ENCODE measurements at regions not wholly inside any gene's neighbourhood (a gene's known extent, or its start where the extent isn't known, plus 50 kb on each side); places are given as distances from the start of the nearest gene placed in this dataset.

DNA sequence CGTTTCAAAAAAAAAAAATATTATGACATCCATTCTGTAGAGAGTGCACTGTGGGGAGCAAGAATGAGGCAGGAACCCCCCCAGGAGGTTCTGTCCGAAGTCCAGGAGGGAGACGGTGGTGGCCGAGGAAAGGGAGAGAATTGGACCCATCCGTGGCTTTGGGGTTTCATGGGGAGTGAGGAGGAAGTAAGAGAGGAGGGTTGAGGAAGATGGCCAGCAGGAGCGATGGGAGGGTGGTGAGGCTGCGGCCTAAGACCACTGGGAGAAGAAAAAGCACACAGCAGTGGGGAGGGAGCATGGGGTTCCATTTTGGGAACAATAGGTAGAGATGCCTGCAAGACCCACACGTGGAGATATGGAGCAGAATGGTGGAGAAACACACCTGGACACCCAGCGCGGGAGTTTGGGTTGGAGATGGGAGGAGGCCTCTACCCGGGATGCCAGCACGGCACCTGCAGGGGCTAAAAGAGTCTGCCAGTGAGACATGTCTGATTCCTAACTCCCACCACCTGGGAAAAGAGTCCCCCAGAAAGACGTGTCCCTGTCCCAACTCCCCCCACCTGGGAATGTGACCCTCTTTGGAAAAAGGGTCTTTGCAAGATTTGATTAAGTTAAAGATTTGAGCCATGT is 72.5 kb upstream of the SHANK2 start:
- ChIA-PET CTCF (no interaction called here), POLR2A (no interaction called here)
- Mint-ChIP-seq H3K27me3 (peaks cover 15% of the 10 kb centered on the region), H3K9me3 (ENCODE audit: insufficient read depth) (no peaks in the 10 kb centered on the region), H3K4me3 (no peak overlapping the region), H3K27ac (no peak overlapping the region), H3K4me1 (no peaks in the 10 kb centered on the region)
- Histone ChIP-seq H3K4me1 (ENCODE audit: control insufficient read depth in 2 of 2, insufficient read depth in 2 of 2, low read length in 2 of 2) (no peaks in the 10 kb centered on the region), H3K27ac (ENCODE audit: low read length in 2 of 2) (no peak overlapping the region), H3K36me3 (replicated peaks in 1 of 2; ENCODE audit: control extremely low read depth in 1 of 2, control insufficient read depth in 1 of 2, extremely low read depth in 1 of 2, insufficient read depth in 2 of 2, low read length in 1 of 2) (no peaks in the 10 kb centered on the region), H3K9me3 (ENCODE audit: control extremely low read depth in 1 of 3, control insufficient read depth in 2 of 3, insufficient read depth in 1 of 3, low read length in 2 of 3) (peaks cover 0 to 11% (median 0%) of the 10 kb centered on the region in 3 donors), H3K79me2 (ENCODE audit: control insufficient read depth, insufficient read depth, low read length) (no peaks in the 10 kb centered on the region), H3K4me3 (ENCODE audit: control extremely low read depth in 1 of 5, extremely low read depth in 1 of 5, insufficient read depth in 1 of 5, low read depth in 2 of 5, low read length in 4 of 5) (no peak overlapping the region), H4K20me1 (ENCODE audit: control insufficient read depth, insufficient read depth, low read length, poor library complexity, severe bottlenecking) (no peaks in the 10 kb centered on the region), H3K4me2 (replicated peaks; ENCODE audit: low read depth, low read length, poor library complexity, severe bottlenecking) (no peak overlapping the region), H3K9ac (ENCODE audit: low read length) (no peak overlapping the region), H2AFZ (ENCODE audit: insufficient read depth, low read depth, low read length, poor library complexity, severe bottlenecking) (no peak overlapping the region), H3K27me3 (replicated peaks in 1 of 4; ENCODE audit: control extremely low read depth in 1 of 4, control insufficient read depth in 3 of 4, insufficient read depth in 4 of 4, low read length in 3 of 4) (peaks cover 0 to under 1% (median 0%) of the 10 kb centered on the region in 4 experiments)
- no peak for TF ChIP-seq EZH2 (IDR thresholded peaks at IDR 0.05; ENCODE audit: borderline replicate concordance, insufficient read depth, low read depth, low read length, poor library complexity, severe bottlenecking)
- TF ChIP-seq, protein P1, sequence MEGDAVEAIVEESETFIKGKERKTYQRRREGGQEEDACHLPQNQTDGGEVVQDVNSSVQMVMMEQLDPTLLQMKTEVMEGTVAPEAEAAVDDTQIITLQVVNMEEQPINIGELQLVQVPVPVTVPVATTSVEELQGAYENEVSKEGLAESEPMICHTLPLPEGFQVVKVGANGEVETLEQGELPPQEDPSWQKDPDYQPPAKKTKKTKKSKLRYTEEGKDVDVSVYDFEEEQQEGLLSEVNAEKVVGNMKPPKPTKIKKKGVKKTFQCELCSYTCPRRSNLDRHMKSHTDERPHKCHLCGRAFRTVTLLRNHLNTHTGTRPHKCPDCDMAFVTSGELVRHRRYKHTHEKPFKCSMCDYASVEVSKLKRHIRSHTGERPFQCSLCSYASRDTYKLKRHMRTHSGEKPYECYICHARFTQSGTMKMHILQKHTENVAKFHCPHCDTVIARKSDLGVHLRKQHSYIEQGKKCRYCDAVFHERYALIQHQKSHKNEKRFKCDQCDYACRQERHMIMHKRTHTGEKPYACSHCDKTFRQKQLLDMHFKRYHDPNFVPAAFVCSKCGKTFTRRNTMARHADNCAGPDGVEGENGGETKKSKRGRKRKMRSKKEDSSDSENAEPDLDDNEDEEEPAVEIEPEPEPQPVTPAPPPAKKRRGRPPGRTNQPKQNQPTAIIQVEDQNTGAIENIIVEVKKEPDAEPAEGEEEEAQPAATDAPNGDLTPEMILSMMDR (IDR thresholded peaks at IDR 0.05): no peak
- DNase-seq (no peak), ATAC-seq (ENCODE audit: low read depth) (no peak)
- intact Hi-C loops (cut with micrococcal nuclease): no loop called here
- WGBS (ENCODE audit: insufficient coverage): 87% methylated on average over 7 of the region's 13 CpGs

DNA sequence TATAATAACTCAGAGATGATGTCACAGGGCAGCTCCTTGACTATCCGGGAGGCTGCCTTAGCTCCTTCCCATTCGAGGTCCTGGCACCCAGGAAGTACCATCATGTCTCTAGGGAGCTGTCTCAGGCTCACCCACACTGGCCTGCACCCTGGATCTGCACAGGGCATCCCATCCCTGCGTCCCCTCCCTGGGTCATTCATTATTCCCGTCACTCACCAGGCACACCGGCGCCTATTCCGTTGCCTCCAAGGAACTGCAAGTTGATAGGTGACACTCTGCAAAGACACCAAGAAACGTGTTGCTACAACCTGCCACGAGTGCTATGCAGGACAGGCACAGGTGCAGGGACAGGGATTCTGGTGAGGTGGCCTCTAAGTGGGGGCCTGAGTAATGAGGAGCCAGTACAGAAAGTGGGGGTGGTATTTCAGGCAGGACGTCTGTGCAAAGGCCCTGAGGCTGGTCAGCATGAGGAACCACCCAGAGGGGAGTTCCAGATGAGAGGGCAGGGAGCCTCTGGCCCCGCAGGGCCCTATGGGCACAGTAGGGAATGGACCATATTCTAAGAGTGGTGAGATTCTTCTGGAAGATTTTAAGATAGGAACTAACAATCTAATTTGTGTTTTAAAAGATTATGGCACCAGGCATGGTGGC is 71.6 kb upstream of the SHANK2 start:
- no peaks in the 10 kb centered on the region for H3K9me3 Mint-ChIP-seq (ENCODE audit: insufficient read depth)
- POLR2A ChIA-PET: no interaction called here
- intact Hi-C loops (cut with micrococcal nuclease): no loop called here
- CTCF ChIA-PET: no interaction called here
- H3K9ac ChIP-seq (ENCODE audit: low read length): no peak overlapping the region
- H3K4me2 ChIP-seq (replicated peaks; ENCODE audit: low read depth, low read length, poor library complexity, severe bottlenecking): no peak overlapping the region
- no peak overlapping the region for H3K4me3 Mint-ChIP-seq
- ATAC-seq (ENCODE audit: low read depth) (no peak), DNase-seq (no peak)
- H4K20me1 ChIP-seq (ENCODE audit: control insufficient read depth, insufficient read depth, low read length, poor library complexity, severe bottlenecking): no peaks in the 10 kb centered on the region
- H3K27me3 ChIP-seq (replicated peaks in 1 of 4; ENCODE audit: control extremely low read depth in 1 of 4, control insufficient read depth in 3 of 4, insufficient read depth in 4 of 4, low read length in 3 of 4): peaks cover 0 to 2% (median 0%) of the 10 kb centered on the region in 4 experiments
- no peaks in the 10 kb centered on the region for H3K4me1 ChIP-seq (ENCODE audit: control insufficient read depth in 2 of 2, insufficient read depth in 2 of 2, low read length in 2 of 2)
- 83% methylated on average over 11 of the region's 11 CpGs for WGBS (ENCODE audit: insufficient coverage)
- H3K36me3 ChIP-seq (replicated peaks in 1 of 2; ENCODE audit: control extremely low read depth in 1 of 2, control insufficient read depth in 1 of 2, extremely low read depth in 1 of 2, insufficient read depth in 2 of 2, low read length in 1 of 2): no peaks in the 10 kb centered on the region
- H3K9me3 ChIP-seq (ENCODE audit: control extremely low read depth in 1 of 3, control insufficient read depth in 2 of 3, insufficient read depth in 1 of 3, low read length in 2 of 3): peaks cover 0 to 19% (median 4%) of the 10 kb centered on the region in 3 donors
- no peaks in the 10 kb centered on the region for H3K4me1 Mint-ChIP-seq
- H2AFZ ChIP-seq (ENCODE audit: insufficient read depth, low read depth, low read length, poor library complexity, severe bottlenecking): no peak overlapping the region
- no peak overlapping the region for H3K4me3 ChIP-seq (ENCODE audit: control extremely low read depth in 1 of 5, extremely low read depth in 1 of 5, insufficient read depth in 1 of 5, low read depth in 2 of 5, low read length in 4 of 5)
- TF ChIP-seq EZH2 (IDR thresholded peaks at IDR 0.05; ENCODE audit: borderline replicate concordance, insufficient read depth, low read depth, low read length, poor library complexity, severe bottlenecking): no peak
- TF ChIP-seq, protein P1 (IDR thresholded peaks at IDR 0.05): no peak
- H3K27ac ChIP-seq (ENCODE audit: low read length in 2 of 2): no peak overlapping the region
- peaks cover 15% of the 10 kb centered on the region for H3K27me3 Mint-ChIP-seq
- no peaks in the 10 kb centered on the region for H3K79me2 ChIP-seq (ENCODE audit: control insufficient read depth, insufficient read depth, low read length)
- H3K27ac Mint-ChIP-seq: no peak overlapping the region

All from B cell (primary cell).